ENCODE measurements at regions not wholly inside any gene's neighbourhood (a gene's known extent, or its start where the extent isn't known, plus 50 kb on each side); places are given as distances from the start of the nearest gene placed in this dataset.
A peak's percentile ranks its signal among the peaks of the same experiment; 100 is the strongest.
"Not testable (repeated sequence)": the region's sequence is repeated elsewhere in the genome, so short reads cannot be mapped to it uniquely, and the experiment has no call there.

GRCh38 chr1:111063595-111063994 lies 76.3 kb downstream of the DRAM2 start:
- intact Hi-C loops (cut with DNase I, micrococcal nuclease) = no loop called here
- no peak for ATAC-seq
- no peak for DNase-seq

GRCh38 chr1:111062624-111063023 lies 77.3 kb downstream of the DRAM2 start:
- DNase-seq = no peak
- ATAC-seq = no peak
- intact Hi-C loops (cut with DNase I, micrococcal nuclease) = no loop called here

- ATAC-seq (no peak), DNase-seq (no peak)
- intact Hi-C loops (cut with DNase I, micrococcal nuclease) = no loop called here
These were observed 77.8 kb downstream of the DRAM2 start for GRCh38 chr1:111062081-111062480.

GRCh38 chr1:111054656-111055055 lies 85.2 kb downstream of the DRAM2 start:
- DNase-seq (no peak), ATAC-seq (no peak)
- intact Hi-C loops (cut with DNase I, micrococcal nuclease) = no loop called here

GRCh38 chr1:111052246-111052645 lies 87.6 kb downstream of the DRAM2 start:
- no peak for DNase-seq
- intact Hi-C loops (cut with DNase I, micrococcal nuclease) = no loop called here
- no peak for ATAC-seq

- intact Hi-C loops (cut with DNase I, micrococcal nuclease); DNase-seq; ATAC-seq: not testable (repeated sequence)
These were observed 84.5 kb upstream of the LRIF1 start for GRCh38 chr1:111048253-111048652.

GRCh38 chr1:111045033-111045722 lies 81.5 kb upstream of the LRIF1 start:
- intact Hi-C loops (cut with DNase I, micrococcal nuclease) = no loop called here
- DNase-seq = no peak
- no peak for ATAC-seq

- no peak for DNase-seq
- no peak for ATAC-seq
- intact Hi-C loops (cut with DNase I, micrococcal nuclease) = no loop called here
These were observed 68.7 kb upstream of the LRIF1 start for GRCh38 chr1:111032295-111032897.

GRCh38 chr1:111030590-111030989 lies 66.9 kb upstream of the LRIF1 start:
- DNase-seq = peak in 1 of 2 donors; percentile 38
- intact Hi-C loops (cut with DNase I, micrococcal nuclease) = no loop called here
- ATAC-seq = peak; percentile 54

- intact Hi-C loops (cut with DNase I, micrococcal nuclease) = no loop called here
- no peak for ATAC-seq
- no peak for DNase-seq
These were observed 61.4 kb upstream of the LRIF1 start for GRCh38 chr1:111025109-111025508.

- no peak for ATAC-seq
- intact Hi-C loops (cut with DNase I, micrococcal nuclease) = no loop called here
- no peak for DNase-seq
These were observed 51.5 kb upstream of the LRIF1 start for GRCh38 chr1:111015222-111015621.
